Nephron (organoid): ENCODE measurements at regions not wholly inside any gene's neighbourhood (a gene's known extent, or its start where the extent isn't known, plus 50 kb on each side); places are given as distances from the start of the nearest gene placed in this dataset.

Experiments
- H3K27ac Mint-ChIP-seq, 3 experiments: 2 replicates each; pipeline ENCODE4 v1.8.0; 2020; ENCODE audit warnings: mixed read lengths in 3 of 3, mild to moderate bottlenecking in 2 of 3, moderate library complexity in 1 of 3
- H3K27me3 Mint-ChIP-seq: 2 replicates; pipeline ENCODE4 v1.8.0; 2021; ENCODE audit warnings: low read depth, mild to moderate bottlenecking, moderate library complexity, mixed read lengths
- H3K36me3 Mint-ChIP-seq: 2 replicates; pipeline ENCODE4 v1.8.0; 2020; ENCODE audit warnings: low read depth, mixed read lengths
- H3K4me1 Mint-ChIP-seq: 2 replicates; pipeline ENCODE4 v1.8.0; 2020; ENCODE audit warnings: mixed read lengths
- H3K4me3 Mint-ChIP-seq, 3 experiments: 2 replicates each; pipeline ENCODE4 v1.8.0; 2020; ENCODE audit warnings: mild to moderate bottlenecking in 3 of 3, mixed read lengths in 3 of 3, moderate library complexity in 2 of 3
- H3K9me3 Mint-ChIP-seq: 2 replicates; pipeline ENCODE4 v1.8.0; 2020; ENCODE audit warnings: mixed read lengths
- TF ChIP-seq, protein P1 (sequence below), 3 experiments: fragments of 200-600 bp; sonication (generic); IDR thresholded peaks; one replicate each; pipeline ENCODE4 v1.5.0; 2021; ENCODE audit warnings: antibody characterized with exemption in 3 of 3; ENCODE audit not compliant: unreplicated experiment in 3 of 3

DNA sequence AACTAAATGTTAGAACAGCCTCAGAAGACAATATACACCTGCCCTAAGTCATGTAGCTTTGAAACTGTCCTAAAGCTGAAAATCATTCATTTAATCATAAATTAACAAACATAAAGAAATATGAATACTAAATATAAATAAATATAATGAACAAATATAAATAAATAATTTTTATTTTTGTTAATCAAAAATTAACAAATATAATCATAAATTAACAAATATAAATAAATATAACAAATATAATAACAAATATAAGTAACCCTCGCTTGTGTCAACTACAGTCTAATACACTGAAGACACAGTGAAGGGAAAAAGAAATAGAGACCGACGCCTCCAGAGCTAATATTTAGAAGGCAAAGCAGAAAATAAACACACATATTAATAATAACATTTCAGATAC is 527.3 kb downstream of the CYLC2 start:
- Mint-ChIP-seq H3K36me3 (no peaks in the 10 kb centered on the region), H3K27me3 (no peaks in the 10 kb centered on the region), H3K9me3 (no peaks in the 10 kb centered on the region), H3K27ac (no peak overlapping the region), H3K4me1 (peaks cover 3% of the 10 kb centered on the region), H3K4me3 (no peak overlapping the region)
- TF ChIP-seq, protein P1, sequence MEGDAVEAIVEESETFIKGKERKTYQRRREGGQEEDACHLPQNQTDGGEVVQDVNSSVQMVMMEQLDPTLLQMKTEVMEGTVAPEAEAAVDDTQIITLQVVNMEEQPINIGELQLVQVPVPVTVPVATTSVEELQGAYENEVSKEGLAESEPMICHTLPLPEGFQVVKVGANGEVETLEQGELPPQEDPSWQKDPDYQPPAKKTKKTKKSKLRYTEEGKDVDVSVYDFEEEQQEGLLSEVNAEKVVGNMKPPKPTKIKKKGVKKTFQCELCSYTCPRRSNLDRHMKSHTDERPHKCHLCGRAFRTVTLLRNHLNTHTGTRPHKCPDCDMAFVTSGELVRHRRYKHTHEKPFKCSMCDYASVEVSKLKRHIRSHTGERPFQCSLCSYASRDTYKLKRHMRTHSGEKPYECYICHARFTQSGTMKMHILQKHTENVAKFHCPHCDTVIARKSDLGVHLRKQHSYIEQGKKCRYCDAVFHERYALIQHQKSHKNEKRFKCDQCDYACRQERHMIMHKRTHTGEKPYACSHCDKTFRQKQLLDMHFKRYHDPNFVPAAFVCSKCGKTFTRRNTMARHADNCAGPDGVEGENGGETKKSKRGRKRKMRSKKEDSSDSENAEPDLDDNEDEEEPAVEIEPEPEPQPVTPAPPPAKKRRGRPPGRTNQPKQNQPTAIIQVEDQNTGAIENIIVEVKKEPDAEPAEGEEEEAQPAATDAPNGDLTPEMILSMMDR (IDR thresholded peaks at IDR 0.05; ENCODE audit: unreplicated experiment in 3 of 3), result no peak

DNA sequence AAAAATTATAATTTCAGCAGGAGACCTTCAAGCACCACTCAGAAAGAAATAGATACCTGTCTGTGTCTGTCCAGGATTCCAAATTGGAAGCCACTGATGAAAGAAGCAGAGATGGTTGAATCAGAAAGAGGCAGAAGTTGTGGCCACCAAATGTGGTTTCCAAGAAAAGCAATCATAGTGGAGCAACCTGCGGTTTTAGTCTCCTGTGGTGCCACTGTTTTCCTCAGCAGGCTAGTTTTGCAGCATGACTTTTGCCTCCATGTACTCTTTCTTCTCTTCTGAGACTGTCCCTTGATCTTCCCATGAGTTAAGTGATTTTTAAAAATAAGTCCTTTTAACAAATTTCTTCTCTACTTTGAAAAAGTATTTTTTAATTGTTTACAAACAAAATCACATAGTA is 535.8 kb downstream of the CYLC2 start:
- no peaks in the 10 kb centered on the region for H3K27me3 Mint-ChIP-seq
- H3K9me3 Mint-ChIP-seq, result no peaks in the 10 kb centered on the region
- no peaks in the 10 kb centered on the region for H3K4me1 Mint-ChIP-seq
- H3K4me3 Mint-ChIP-seq, result no peak overlapping the region
- no peak overlapping the region for H3K27ac Mint-ChIP-seq
- TF ChIP-seq, protein P1 (IDR thresholded peaks at IDR 0.05; ENCODE audit: unreplicated experiment in 3 of 3), result no peak
- no peaks in the 10 kb centered on the region for H3K36me3 Mint-ChIP-seq

DNA sequence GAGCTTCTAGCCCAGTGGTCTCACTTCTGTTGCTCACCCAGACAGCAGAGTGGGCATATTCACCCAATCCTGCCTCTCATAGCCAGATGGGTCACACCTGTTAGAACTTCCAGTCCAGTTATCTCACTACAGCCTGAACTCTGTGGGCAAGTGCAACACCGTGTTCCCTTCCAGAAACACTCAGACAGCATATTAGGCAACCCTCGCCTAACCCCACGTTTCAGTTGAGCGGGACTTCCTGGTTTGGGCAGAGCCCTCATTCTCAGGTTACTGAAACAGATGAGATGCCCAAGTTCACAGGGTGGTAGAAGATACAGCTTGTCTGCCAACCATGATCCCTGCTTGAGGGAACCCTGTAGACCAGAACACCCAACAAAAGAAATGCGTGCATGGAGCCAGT is 538.2 kb downstream of the CYLC2 start:
- TF ChIP-seq, protein P1 (IDR thresholded peaks at IDR 0.05; ENCODE audit: unreplicated experiment in 3 of 3), result no peak
- Mint-ChIP-seq H3K4me3 (no peak overlapping the region), H3K4me1 (no peaks in the 10 kb centered on the region), H3K27me3 (no peaks in the 10 kb centered on the region), H3K27ac (no peak overlapping the region), H3K36me3 (no peaks in the 10 kb centered on the region), H3K9me3 (peaks cover 7% of the 10 kb centered on the region)

DNA sequence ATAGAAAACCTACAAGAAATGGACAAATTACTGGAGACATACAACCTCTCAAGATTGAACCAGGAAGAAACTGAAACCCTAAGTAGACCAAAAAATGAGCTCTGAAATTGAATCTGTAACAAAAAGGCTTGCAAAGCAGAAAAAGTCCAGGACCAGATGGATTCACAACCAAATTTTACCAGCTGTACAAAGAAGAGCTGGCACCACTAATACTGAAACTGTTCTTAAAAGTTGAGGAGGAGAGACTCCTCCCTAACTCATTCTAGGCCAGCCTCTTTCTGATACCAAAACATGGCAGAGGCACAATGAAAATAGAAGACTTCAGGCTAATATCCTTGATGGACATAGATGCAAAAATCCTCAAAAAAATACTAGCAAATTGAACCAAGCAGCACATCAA is 542.3 kb downstream of the CYLC2 start:
- TF ChIP-seq, protein P1 (IDR thresholded peaks at IDR 0.05; ENCODE audit: unreplicated experiment in 3 of 3), result no peak
- no peak overlapping the region for H3K4me3 Mint-ChIP-seq
- H3K27me3 Mint-ChIP-seq, result no peaks in the 10 kb centered on the region
- H3K4me1 Mint-ChIP-seq, result no peaks in the 10 kb centered on the region
- H3K27ac Mint-ChIP-seq, result no peak overlapping the region
- no peaks in the 10 kb centered on the region for H3K36me3 Mint-ChIP-seq
- H3K9me3 Mint-ChIP-seq, result peaks cover 7% of the 10 kb centered on the region

DNA sequence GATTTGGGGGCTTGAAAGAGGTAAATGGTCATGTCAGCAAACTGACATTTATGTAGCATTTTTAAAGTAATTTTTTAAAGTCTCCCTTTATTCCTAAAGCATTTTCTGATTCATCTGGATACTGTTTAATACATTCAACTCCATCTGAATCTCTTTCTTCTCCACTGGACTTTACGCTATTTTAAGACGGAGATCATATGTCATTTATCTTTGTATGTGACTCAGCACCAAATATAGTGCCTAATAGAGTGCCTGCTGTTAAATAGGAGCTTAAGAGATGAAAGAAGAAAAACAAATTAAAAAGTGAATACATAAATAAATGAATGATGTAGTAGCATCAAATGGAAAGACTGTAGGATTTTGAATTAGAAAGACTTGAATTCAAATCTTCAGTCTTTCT is 548.8 kb upstream of the SMC2 start:
- peaks cover 6% of the 10 kb centered on the region for H3K4me1 Mint-ChIP-seq
- TF ChIP-seq, protein P1 (IDR thresholded peaks at IDR 0.05; ENCODE audit: unreplicated experiment in 3 of 3), result no peak
- peaks cover 4% of the 10 kb centered on the region for H3K27me3 Mint-ChIP-seq
- no peak overlapping the region for H3K27ac Mint-ChIP-seq
- H3K9me3 Mint-ChIP-seq, result no peaks in the 10 kb centered on the region
- H3K4me3 Mint-ChIP-seq, result no peak overlapping the region
- no peaks in the 10 kb centered on the region for H3K36me3 Mint-ChIP-seq

DNA sequence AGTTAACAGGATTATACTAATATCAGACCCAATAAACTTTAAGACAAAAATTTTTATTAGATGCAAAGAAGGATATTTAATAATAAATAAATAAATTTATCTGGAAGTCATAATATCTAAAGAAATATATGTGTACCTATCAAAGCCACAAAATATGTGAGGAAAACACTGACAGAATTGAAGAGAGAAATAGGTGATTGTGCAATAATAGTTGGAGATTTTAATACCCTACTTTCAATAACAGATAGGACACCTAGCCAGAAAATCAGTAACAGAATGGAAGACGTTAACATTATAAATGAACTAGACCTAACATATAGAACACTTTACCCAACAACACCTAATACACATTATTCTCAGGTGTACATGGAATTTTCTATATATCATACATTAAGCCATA is 541.4 kb upstream of the SMC2 start:
- peaks cover 4% of the 10 kb centered on the region for H3K27me3 Mint-ChIP-seq
- H3K36me3 Mint-ChIP-seq, result no peaks in the 10 kb centered on the region
- no peak overlapping the region for H3K27ac Mint-ChIP-seq
- H3K4me3 Mint-ChIP-seq, result no peak overlapping the region
- TF ChIP-seq, protein P1 (IDR thresholded peaks at IDR 0.05; ENCODE audit: unreplicated experiment in 3 of 3), result no peak
- peaks cover 7% of the 10 kb centered on the region for H3K9me3 Mint-ChIP-seq
- H3K4me1 Mint-ChIP-seq, result no peaks in the 10 kb centered on the region
